ENCODE measurements at regions not wholly inside any gene's neighbourhood (a gene's known extent, or its start where the extent isn't known, plus 50 kb on each side); places are given as distances from the start of the nearest gene placed in this dataset.
"Not testable (repeated sequence)": the region's sequence is repeated elsewhere in the genome, so short reads cannot be mapped to it uniquely, and the experiment has no call there.

DNA sequence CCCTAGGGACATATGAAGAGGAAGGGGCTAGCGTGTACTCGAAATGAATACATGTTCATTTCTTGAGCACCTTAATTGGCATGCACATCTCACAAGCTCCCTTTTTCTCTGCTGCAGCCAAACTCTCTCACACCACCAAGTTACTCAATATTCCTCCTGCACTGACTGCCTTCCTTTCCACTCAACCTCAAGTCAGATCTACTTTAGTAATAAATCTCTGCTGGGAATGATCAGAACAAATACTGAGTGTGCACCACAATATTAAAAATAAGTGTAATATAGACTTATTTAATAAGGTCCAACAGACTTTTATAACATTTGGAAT, 995.8 kb upstream of the WWC1 start:
- TF ChIP-seq, protein P1, sequence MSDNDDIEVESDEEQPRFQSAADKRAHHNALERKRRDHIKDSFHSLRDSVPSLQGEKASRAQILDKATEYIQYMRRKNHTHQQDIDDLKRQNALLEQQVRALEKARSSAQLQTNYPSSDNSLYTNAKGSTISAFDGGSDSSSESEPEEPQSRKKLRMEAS (IDR thresholded peaks at IDR 0.05; ENCODE audit: low read depth, low read length): no peak
- TF ChIP-seq MYC (IDR thresholded peaks at IDR 0.05; ENCODE audit: low read depth, low read length) (no peak), POLR2A (IDR thresholded peaks at IDR 0.05; ENCODE audit: extremely low read depth, insufficient read length) (no peak)
- TF ChIP-seq, protein P2, sequence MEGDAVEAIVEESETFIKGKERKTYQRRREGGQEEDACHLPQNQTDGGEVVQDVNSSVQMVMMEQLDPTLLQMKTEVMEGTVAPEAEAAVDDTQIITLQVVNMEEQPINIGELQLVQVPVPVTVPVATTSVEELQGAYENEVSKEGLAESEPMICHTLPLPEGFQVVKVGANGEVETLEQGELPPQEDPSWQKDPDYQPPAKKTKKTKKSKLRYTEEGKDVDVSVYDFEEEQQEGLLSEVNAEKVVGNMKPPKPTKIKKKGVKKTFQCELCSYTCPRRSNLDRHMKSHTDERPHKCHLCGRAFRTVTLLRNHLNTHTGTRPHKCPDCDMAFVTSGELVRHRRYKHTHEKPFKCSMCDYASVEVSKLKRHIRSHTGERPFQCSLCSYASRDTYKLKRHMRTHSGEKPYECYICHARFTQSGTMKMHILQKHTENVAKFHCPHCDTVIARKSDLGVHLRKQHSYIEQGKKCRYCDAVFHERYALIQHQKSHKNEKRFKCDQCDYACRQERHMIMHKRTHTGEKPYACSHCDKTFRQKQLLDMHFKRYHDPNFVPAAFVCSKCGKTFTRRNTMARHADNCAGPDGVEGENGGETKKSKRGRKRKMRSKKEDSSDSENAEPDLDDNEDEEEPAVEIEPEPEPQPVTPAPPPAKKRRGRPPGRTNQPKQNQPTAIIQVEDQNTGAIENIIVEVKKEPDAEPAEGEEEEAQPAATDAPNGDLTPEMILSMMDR (IDR thresholded peaks at IDR 0.05; ENCODE audit: low read depth, low read length): no peak
- no peak overlapping the region for H3K4me3 ChIP-seq (ENCODE audit: low read depth, low read length)
- DNase-seq (ENCODE audit: low read depth): no peak

DNA sequence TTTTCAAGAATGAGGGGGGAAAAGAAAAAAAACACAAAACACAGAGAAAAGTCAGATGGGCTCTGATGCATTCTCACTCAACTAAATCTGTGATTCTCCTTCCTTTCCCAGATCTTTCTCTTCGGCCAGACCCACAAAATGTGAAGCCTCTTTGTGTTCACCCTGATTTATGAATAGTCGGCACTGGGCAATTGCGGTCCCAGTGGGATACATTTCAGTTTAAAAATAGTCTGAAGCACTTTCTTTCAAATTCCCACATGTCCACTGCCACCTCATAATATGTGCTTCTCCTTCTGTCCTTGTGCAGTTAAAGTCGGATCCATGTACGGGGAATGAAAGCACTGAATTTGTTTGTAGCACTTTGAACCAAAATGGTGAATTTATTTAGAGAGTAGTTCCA, 995.4 kb upstream of the WWC1 start:
- no peak for DNase-seq (ENCODE audit: low read depth)
- TF ChIP-seq, protein P2 (IDR thresholded peaks at IDR 0.05; ENCODE audit: low read depth, low read length): no peak
- TF ChIP-seq MYC (IDR thresholded peaks at IDR 0.05; ENCODE audit: low read depth, low read length) (no peak), POLR2A (IDR thresholded peaks at IDR 0.05; ENCODE audit: extremely low read depth, insufficient read length) (no peak)
- TF ChIP-seq, protein P1 (IDR thresholded peaks at IDR 0.05; ENCODE audit: low read depth, low read length): no peak
- no peak overlapping the region for H3K4me3 ChIP-seq (ENCODE audit: low read depth, low read length)

DNA sequence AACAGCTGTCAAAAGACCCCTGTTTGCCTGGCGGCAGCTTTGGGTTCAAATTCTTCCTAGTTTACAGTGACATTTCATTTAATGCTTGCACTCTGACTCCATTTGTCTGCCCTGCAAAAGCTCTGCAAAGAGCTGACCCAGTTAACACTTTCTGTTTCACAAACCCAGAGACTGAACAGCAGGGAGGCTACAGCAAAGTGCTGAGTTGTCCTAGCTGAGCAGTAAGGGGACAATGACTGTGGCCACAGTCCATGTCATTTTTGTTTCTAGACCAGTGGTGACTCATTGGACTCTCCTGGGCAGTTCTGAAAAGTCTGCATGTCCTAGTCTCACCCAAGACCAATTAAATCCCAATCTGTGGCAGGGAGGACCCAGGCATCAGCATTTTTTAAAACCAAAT, 994.8 kb upstream of the WWC1 start:
- H3K4me3 ChIP-seq (ENCODE audit: low read depth, low read length): no peak overlapping the region
- TF ChIP-seq, protein P2 (IDR thresholded peaks at IDR 0.05; ENCODE audit: low read depth, low read length): no peak
- no peak for TF ChIP-seq POLR2A (IDR thresholded peaks at IDR 0.05; ENCODE audit: extremely low read depth, insufficient read length)
- TF ChIP-seq, protein P1 (IDR thresholded peaks at IDR 0.05; ENCODE audit: low read depth, low read length): no peak
- TF ChIP-seq MYC (IDR thresholded peaks at IDR 0.05; ENCODE audit: low read depth, low read length): no peak
- no peak for DNase-seq (ENCODE audit: low read depth)

DNA sequence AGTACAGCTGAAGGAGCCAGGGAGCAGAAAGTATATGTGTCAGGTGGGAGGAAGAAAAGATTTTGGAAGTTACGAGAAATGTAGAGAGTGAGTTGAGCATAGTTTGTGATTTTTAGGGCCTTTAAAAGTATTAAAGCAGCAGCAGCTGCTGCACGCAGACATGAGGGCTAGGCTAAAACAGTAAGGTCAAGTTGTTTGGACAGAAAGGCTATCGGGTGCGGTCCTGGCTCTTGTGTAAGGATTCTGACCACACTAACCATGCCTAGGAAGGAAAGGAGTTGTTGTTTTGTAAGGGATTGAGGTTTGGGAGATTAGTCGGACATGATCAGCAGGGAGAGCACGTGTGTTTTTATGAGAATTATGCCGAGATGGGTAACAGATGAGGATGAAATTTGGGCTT, 991.6 kb upstream of the WWC1 start:
- DNase-seq (ENCODE audit: low read depth): not testable (repeated sequence)

DNA sequence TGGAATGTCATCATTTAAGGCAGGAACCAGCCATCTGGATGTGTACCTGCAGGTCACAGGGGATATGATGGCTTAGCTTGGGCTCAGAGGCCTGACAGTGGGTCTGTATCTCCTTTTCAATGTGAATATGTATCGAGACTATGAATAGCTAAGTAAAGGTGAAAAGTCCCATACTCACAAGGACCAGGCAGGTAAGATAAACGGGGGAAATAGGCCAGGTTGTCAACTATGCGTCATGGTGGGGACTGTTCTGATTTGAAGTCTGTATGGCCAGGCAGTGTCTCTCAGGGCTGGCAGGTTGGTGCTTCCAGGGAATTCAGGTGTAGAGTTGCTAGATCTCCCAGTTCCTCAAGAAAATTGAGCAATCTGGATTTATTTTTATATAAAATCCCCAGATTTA, 987.9 kb upstream of the WWC1 start:
- H3K4me3 ChIP-seq (ENCODE audit: low read depth, low read length): no peak overlapping the region
- TF ChIP-seq, protein P2 (IDR thresholded peaks at IDR 0.05; ENCODE audit: low read depth, low read length): no peak
- TF ChIP-seq MYC (IDR thresholded peaks at IDR 0.05; ENCODE audit: low read depth, low read length) (no peak), POLR2A (IDR thresholded peaks at IDR 0.05; ENCODE audit: extremely low read depth, insufficient read length) (no peak)
- TF ChIP-seq, protein P1 (IDR thresholded peaks at IDR 0.05; ENCODE audit: low read depth, low read length): no peak
- no peak for DNase-seq (ENCODE audit: low read depth)

More for the DNA sequence above, 991.6 kb upstream of the WWC1 start:
- H3K4me3 ChIP-seq (ENCODE audit: low read depth, low read length): not testable (repeated sequence)

DNA sequence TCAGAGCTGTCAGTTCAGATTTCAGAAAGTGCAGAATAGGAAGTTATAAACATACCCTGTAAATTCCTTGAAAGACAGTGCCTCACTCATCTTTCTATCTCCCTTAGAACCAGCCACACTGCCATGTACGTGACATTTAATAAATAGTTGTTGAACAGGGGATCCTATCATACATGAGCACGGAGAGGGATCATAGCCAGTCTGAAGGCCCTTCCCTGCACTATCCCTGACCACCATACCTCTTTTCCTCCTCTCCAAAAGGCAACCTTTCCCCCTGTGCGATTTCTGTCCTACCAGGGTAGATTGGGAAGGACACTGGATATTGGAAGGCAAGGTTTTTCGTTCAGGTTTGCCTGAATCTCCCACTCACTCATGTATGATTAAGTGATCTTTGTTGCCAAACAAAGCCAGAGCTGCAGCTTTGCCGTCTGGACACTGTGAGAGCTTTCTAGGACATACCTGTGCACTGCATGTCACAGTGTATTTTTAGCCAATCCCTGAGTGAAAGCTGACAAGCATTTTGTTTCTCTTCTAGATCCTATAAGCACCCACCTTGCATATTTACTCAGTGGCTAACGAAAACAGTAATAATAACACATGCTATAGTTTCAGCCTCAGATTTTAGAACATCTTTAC, 986.5 kb upstream of the WWC1 start:
- H3K4me3 ChIP-seq (ENCODE audit: low read depth, low read length): no peak overlapping the region
- no peak for DNase-seq (ENCODE audit: low read depth)
- TF ChIP-seq, protein P2 (IDR thresholded peaks at IDR 0.05; ENCODE audit: low read depth, low read length): no peak
- TF ChIP-seq POLR2A (IDR thresholded peaks at IDR 0.05; ENCODE audit: extremely low read depth, insufficient read length) (no peak), MYC (IDR thresholded peaks at IDR 0.05; ENCODE audit: low read depth, low read length) (no peak)

Measured in NB4 (cell line).